ENCODE measurements at regions not wholly inside any gene's neighbourhood (a gene's known extent, or its start where the extent isn't known, plus 50 kb on each side); places are given as distances from the start of the nearest gene placed in this dataset.

DNA sequence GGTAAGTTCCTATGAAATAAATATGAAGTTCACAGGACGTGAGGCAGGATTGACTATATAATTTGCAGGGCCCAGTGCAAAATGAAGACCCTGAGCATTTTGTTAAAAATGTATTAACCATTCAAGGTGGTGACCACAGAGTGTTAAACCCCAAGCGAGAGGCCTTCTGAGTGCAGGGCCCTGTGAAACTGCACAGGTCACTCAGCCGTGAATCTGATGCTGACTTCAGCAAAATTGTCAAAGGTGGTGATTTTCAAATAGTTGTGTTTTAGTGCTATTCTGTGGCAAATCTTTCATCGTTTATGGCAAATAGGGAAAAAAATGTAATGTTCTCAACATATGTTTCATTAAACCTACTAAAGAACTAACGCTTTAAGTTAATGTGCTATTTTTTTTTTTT is 334.0 kb upstream of the NAV3 start:
- TF ChIP-seq, protein P1, sequence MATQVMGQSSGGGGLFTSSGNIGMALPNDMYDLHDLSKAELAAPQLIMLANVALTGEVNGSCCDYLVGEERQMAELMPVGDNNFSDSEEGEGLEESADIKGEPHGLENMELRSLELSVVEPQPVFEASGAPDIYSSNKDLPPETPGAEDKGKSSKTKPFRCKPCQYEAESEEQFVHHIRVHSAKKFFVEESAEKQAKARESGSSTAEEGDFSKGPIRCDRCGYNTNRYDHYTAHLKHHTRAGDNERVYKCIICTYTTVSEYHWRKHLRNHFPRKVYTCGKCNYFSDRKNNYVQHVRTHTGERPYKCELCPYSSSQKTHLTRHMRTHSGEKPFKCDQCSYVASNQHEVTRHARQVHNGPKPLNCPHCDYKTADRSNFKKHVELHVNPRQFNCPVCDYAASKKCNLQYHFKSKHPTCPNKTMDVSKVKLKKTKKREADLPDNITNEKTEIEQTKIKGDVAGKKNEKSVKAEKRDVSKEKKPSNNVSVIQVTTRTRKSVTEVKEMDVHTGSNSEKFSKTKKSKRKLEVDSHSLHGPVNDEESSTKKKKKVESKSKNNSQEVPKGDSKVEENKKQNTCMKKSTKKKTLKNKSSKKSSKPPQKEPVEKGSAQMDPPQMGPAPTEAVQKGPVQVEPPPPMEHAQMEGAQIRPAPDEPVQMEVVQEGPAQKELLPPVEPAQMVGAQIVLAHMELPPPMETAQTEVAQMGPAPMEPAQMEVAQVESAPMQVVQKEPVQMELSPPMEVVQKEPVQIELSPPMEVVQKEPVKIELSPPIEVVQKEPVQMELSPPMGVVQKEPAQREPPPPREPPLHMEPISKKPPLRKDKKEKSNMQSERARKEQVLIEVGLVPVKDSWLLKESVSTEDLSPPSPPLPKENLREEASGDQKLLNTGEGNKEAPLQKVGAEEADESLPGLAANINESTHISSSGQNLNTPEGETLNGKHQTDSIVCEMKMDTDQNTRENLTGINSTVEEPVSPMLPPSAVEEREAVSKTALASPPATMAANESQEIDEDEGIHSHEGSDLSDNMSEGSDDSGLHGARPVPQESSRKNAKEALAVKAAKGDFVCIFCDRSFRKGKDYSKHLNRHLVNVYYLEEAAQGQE (IDR thresholded peaks at IDR 0.05; ENCODE audit: low read depth, low read length), result no peak
- TF ChIP-seq, protein P2, sequence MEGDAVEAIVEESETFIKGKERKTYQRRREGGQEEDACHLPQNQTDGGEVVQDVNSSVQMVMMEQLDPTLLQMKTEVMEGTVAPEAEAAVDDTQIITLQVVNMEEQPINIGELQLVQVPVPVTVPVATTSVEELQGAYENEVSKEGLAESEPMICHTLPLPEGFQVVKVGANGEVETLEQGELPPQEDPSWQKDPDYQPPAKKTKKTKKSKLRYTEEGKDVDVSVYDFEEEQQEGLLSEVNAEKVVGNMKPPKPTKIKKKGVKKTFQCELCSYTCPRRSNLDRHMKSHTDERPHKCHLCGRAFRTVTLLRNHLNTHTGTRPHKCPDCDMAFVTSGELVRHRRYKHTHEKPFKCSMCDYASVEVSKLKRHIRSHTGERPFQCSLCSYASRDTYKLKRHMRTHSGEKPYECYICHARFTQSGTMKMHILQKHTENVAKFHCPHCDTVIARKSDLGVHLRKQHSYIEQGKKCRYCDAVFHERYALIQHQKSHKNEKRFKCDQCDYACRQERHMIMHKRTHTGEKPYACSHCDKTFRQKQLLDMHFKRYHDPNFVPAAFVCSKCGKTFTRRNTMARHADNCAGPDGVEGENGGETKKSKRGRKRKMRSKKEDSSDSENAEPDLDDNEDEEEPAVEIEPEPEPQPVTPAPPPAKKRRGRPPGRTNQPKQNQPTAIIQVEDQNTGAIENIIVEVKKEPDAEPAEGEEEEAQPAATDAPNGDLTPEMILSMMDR (IDR thresholded peaks at IDR 0.05), result no peak
- TF ChIP-seq MXI1 (IDR thresholded peaks at IDR 0.05; ENCODE audit: low read depth, low read length), result no peak
- TF ChIP-seq FOXM1 (IDR thresholded peaks at IDR 0.05; ENCODE audit: low read depth), result no peak
- TF ChIP-seq CHD2 (IDR thresholded peaks at IDR 0.05; ENCODE audit: low read length, partially characterized antibody), result no peak
- no peak for TF ChIP-seq TCF12 (IDR thresholded peaks at IDR 0.05)
- no peak for TF ChIP-seq GABPA (IDR thresholded peaks at IDR 0.05; ENCODE audit: low read depth)
